GM13976 (cell line): ENCODE measurements at regions not wholly inside any gene's neighbourhood (a gene's known extent, or its start where the extent isn't known, plus 50 kb on each side); places are given as distances from the start of the nearest gene placed in this dataset.

Experiments
- DNase-seq: peaks from one replicate; pipeline ENCODE4 v3.0.0; 2012; ENCODE audit warnings: low spot score
- in situ Hi-C: fragments of 300-500 bp; cut with MboI; formaldehyde crosslinking; loops from one replicate; pipeline ENCODE4 v1.12.0; 2022; ENCODE audit warnings: low sequenced_read_pairs, mixed read lengths, inconsistent platforms; ENCODE audit not compliant: unreplicated experiment
- TF ChIP-seq, protein P1 (sequence below): IDR thresholded peaks from 2 replicates; pipeline ENCODE4 v1.5.1; 2012; ENCODE audit warnings: borderline replicate concordance, mild to moderate bottlenecking; ENCODE audit not compliant: insufficient read depth; ENCODE audit errors: extremely low read depth, missing control alignments, control extremely low read depth

DNA sequence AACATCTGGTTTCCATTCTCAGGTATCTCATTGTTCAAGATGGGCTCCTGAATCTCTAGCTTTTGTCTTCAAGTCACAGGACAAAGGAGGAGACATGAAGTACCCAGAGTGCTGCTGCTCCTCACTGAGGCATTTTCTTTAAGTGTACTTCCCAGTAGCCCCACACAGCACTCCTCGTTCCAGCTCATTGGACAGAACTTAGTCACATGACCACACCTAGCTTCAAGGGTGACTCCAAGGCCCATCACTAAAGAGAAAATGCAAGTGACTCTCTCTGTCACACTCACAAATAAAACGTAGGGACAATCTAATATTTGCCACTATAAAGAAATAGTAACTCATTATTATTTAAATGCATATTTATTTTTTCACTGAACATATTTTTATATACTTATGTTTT lies 58.3 kb upstream of the NEUROD6 start:
- in situ Hi-C loops: no loop called here
- DNase-seq: no peak
- TF ChIP-seq, protein P1, sequence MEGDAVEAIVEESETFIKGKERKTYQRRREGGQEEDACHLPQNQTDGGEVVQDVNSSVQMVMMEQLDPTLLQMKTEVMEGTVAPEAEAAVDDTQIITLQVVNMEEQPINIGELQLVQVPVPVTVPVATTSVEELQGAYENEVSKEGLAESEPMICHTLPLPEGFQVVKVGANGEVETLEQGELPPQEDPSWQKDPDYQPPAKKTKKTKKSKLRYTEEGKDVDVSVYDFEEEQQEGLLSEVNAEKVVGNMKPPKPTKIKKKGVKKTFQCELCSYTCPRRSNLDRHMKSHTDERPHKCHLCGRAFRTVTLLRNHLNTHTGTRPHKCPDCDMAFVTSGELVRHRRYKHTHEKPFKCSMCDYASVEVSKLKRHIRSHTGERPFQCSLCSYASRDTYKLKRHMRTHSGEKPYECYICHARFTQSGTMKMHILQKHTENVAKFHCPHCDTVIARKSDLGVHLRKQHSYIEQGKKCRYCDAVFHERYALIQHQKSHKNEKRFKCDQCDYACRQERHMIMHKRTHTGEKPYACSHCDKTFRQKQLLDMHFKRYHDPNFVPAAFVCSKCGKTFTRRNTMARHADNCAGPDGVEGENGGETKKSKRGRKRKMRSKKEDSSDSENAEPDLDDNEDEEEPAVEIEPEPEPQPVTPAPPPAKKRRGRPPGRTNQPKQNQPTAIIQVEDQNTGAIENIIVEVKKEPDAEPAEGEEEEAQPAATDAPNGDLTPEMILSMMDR: no peak

- in situ Hi-C loops: no loop called here
- no peak for DNase-seq
- TF ChIP-seq, protein P1: no peak
These were observed 66.7 kb upstream of the NEUROD6 start for GRCh38 chr7:31407178-31407676.

DNA sequence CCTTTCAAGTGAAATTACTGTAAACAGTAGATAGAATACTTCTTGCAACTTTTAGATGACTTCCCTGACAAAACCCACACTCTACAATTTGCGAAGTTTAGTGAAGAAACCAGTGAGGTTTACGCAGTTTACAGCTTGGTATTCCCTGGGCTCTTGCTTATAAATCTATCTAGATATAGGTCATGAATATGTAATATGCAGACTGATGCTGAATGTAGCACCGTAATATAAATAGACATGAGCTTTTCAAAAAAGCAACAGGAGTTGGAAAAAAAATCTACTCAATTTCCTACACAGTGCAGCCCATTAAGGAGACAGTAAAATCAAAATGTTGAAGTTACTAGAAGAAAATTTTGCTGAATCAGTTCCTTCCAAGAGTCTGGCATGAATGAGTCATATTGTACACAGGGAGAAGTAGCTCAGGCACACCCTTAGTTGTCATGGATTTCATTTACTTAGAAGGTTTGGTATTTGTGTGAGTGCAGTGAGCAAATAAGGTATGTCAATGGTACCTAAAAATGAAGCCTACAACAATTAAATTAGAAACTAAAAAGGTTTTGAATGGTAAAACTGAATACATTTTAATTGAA lies 67.7 kb upstream of the NEUROD6 start:
- TF ChIP-seq, protein P1: no peak
- in situ Hi-C loops: no loop called here
- DNase-seq: no peak

DNA sequence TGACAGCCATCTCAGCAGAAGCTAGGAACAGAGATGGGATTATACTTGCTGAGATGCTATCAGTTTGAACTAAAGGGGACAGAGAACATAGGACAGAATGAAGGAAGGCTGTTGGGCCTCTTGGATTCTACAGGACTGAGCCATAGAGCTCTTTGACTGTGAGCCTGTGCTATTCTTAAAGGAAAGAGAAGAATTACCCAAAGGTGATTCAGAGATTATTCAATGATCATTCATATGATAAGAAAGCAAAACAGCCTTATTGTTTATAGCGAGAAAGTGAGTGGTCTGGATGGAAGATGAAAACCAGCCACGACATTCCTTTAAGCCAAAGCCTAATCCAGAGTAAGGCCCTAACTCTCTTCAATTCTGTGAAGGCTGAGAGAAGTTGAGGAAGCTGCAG lies 69.7 kb upstream of the NEUROD6 start:
- no peak for DNase-seq
- TF ChIP-seq, protein P1: no peak
- in situ Hi-C loops: no loop called here

- TF ChIP-seq, protein P1: no peak
- DNase-seq: no peak
- in situ Hi-C loops: no loop called here
These were observed 70.9 kb upstream of the NEUROD6 start for GRCh38 chr7:31411416-31411815.

- in situ Hi-C loops: no loop called here
- TF ChIP-seq, protein P1: no peak
- no peak for DNase-seq
These were observed 73.2 kb upstream of the NEUROD6 start for GRCh38 chr7:31413766-31414165.
